Common myeloid progenitor, CD34-positive (primary cell): ENCODE measurements at regions not wholly inside any gene's neighbourhood (a gene's known extent, or its start where the extent isn't known, plus 50 kb on each side); places are given as distances from the start of the nearest gene placed in this dataset.
A peak's percentile ranks its signal among the peaks of the same experiment; 100 is the strongest.

Experiments
- CTCF ChIA-PET: fragments of 350-600 bp; sonication (Branson Sonifier 250); formaldehyde crosslinking; loops from one replicate; lab custom pipeline; 2021; ENCODE audit warnings: antibody characterized with exemption; lab: Charles Lee
- POLR2A ChIA-PET: fragments of 350-600 bp; sonication (Branson Sonifier 250); formaldehyde crosslinking; loops from one replicate; lab custom pipeline; 2021; ENCODE audit warnings: antibody characterized with exemption; lab: Charles Lee
- DNase-seq, 3 donors: peaks; one replicate each; pipeline versions ENCODE4 v3.0.0 to v3.0.0-alpha.2; 2013
- H3K27ac ChIP-seq, 2 experiments: 1 replicate in 1 of 2; 2 replicates in 1 of 2; pipeline ENCODE4 v1.7.0; 2013; ENCODE audit warnings: inconsistent platforms in 2 of 2, low read length in 2 of 2, mild to moderate bottlenecking in 2 of 2, low read depth in 1 of 2, moderate library complexity in 1 of 2; ENCODE audit not compliant: severe bottlenecking in 2 of 2, insufficient read depth in 1 of 2, poor library complexity in 1 of 2
- H3K27me3 ChIP-seq, 5 experiments: replicated peaks in 2 of 5; 1 replicate in 3 of 5; 2 replicates in 2 of 5; pipeline versions ENCODE4 v1.6.1 to v1.7.0; 2013; ENCODE audit warnings: low read length in 4 of 5, mild to moderate bottlenecking in 2 of 5, moderate library complexity in 2 of 5, inconsistent platforms in 1 of 5; ENCODE audit not compliant: insufficient read depth in 5 of 5, control insufficient read depth in 4 of 5
- H3K36me3 ChIP-seq, 4 experiments: 1 replicate in 2 of 4; 2 replicates in 2 of 4; pipeline versions ENCODE4 v1.6.1 to v1.7.0; 2013; ENCODE audit warnings: low read length in 3 of 4, control low read depth in 1 of 4, mild to moderate bottlenecking in 1 of 4; ENCODE audit not compliant: control insufficient read depth in 4 of 4, insufficient read depth in 4 of 4
- H3K4me1 ChIP-seq, 4 experiments: 1 replicate in 3 of 4; 2 replicates in 1 of 4; pipeline versions ENCODE4 v1.6.1 to v1.7.1; 2013; ENCODE audit warnings: low read length in 3 of 4, mild to moderate bottlenecking in 3 of 4, control low read depth in 1 of 4, inconsistent platforms in 1 of 4, moderate library complexity in 1 of 4; ENCODE audit not compliant: control insufficient read depth in 4 of 4, insufficient read depth in 4 of 4; ENCODE audit errors: control extremely low read depth in 1 of 4
- H3K4me3 ChIP-seq, 7 experiments: 1 replicate in 4 of 7; 2 replicates in 3 of 7; pipeline versions ENCODE4 v1.5.1 to v1.7.0; 2013; ENCODE audit warnings: mild to moderate bottlenecking in 7 of 7, low read length in 6 of 7, moderate library complexity in 6 of 7, inconsistent platforms in 2 of 7, low read depth in 2 of 7, control low read depth in 1 of 7; ENCODE audit not compliant: insufficient read depth in 4 of 7, control insufficient read depth in 1 of 7; ENCODE audit errors: extremely low read depth in 1 of 7
- H3K9me3 ChIP-seq, 5 experiments: 1 replicate in 4 of 5; 2 replicates in 1 of 5; pipeline versions ENCODE4 v1.6.1 to v1.7.1; 2013; ENCODE audit warnings: low read length in 4 of 5, mild to moderate bottlenecking in 2 of 5, inconsistent platforms in 1 of 5, low read depth in 1 of 5, moderate library complexity in 1 of 5; ENCODE audit not compliant: control insufficient read depth in 4 of 5, insufficient read depth in 2 of 5; ENCODE audit errors: control extremely low read depth in 1 of 5
- WGBS: methylation state at CpG from one replicate; pipeline ENCODE4 v1.1.5; 2013; ENCODE audit not compliant: insufficient coverage; 5-methylcytosine and 5-hydroxymethylcytosine counted together

GRCh38 chr3:13235079-13235478 is 161.8 kb upstream of the IQSEC1 start:
- POLR2A ChIA-PET: no interaction called here
- WGBS: 0% methylated on average over 4 of the region's 5 CpGs
- Histone ChIP-seq H3K27me3 (peaks cover 0 to 4% (median 0%) of the 10 kb centered on the region in 5 experiments), H3K36me3 (no peaks in the 10 kb centered on the region), H3K9me3 (no peaks in the 10 kb centered on the region), H3K4me3 (peak overlapping the region in 3 of 7 experiments; percentile 7 to 28 (median 26)), H3K27ac (no peak overlapping the region), H3K4me1 (peaks cover 2 to 28% (median 26%) of the 10 kb centered on the region in 4 experiments)
- CTCF ChIA-PET: no interaction called here
- peak; percentile 3 to 62 (median 41) for DNase-seq

DNA sequence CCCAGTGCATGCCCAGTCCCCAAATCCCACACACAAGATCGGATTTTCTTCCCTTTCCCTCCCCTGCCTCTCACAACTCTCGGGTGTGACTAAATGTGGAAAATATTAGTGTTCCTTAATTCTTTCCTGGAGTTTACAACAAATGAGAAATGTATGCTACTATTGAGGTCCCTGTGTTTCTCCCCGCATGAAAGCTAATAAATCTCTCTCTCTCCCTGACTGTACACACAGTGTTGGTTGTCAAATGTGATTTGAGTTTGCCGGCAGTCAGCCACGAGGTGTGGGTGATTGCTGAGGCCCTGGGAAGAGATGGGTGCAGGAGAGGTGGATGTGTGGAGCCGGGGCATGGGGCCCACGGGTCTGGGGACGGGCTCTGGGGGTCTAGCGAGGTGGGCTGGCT is 161.4 kb upstream of the IQSEC1 start:
- Histone ChIP-seq H3K27ac (no peak overlapping the region), H3K27me3 (peaks cover 0 to 4% (median 0%) of the 10 kb centered on the region in 5 experiments), H3K9me3 (no peaks in the 10 kb centered on the region), H3K4me1 (peaks cover 2 to 28% (median 26%) of the 10 kb centered on the region in 4 experiments), H3K36me3 (no peaks in the 10 kb centered on the region), H3K4me3 (peak overlapping the region in 3 of 7 experiments; percentile 7 to 42 (median 26))
- DNase-seq: peak in 1 of 3 donors; percentile 47
- POLR2A ChIA-PET: no interaction called here
- WGBS: 0% methylated on average over 1 of the region's 9 CpGs
- CTCF ChIA-PET: no interaction called here

DNA sequence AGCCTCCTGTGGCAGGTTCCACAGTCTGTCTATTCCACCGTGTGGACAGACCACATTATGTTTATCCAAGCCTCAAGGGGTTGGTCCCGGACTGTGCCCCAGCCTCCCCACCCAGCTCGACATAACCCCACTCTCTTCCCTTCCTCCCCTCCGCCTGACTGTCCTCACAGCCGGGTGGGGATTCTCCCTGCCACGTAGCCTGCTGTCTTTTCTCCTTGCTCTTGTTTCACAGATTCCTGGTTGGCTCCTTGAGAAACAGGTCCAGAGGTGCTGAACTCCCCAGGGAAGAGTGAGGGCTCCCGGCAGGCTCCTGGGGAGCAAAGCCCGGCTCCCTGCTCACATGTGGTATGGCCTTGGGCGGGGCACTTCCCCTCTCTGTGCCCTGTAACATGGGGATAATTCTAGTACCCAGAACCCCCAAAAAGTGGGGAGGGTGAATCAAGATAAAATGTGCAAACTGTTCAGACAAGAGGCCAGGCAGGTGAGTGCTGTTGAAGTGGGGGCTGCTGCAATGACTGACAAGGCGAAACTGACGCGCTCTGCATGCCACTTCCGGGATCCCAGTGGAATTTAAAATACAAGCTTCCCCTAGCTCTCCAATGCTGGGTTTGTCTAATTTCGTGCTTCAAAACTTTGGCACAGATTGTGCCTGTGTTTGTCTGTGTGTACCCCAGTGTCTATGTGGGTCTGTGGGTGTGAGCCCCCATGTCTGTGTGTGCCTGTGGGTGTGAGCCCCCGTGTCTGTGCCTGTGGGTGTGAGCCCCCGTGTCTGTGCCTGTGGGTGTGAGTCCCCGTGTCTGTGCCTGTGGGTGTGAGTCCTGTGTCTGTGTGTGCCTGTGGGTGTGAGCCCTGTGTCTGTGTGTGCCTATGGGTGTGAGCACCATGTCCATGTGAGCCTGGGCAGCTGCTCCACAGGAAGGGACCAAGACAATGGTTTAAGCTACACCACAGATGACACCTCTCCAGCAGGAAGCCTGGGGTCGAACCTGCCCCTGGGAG is 160.6 kb upstream of the IQSEC1 start:
- POLR2A ChIA-PET: interaction anchor here (0.7 kb wide), 1 partner anchor 9 kb away, joined by 3 read pairs; no protein-coding TSS in a partner anchor
- H3K4me1 ChIP-seq: peaks cover 2 to 28% (median 26%) of the 10 kb centered on the region in 4 experiments
- DNase-seq: peak in 1 of 3 donors; percentile 33
- no peak overlapping the region for H3K4me3 ChIP-seq
- H3K9me3 ChIP-seq: no peaks in the 10 kb centered on the region
- H3K36me3 ChIP-seq: no peaks in the 10 kb centered on the region
- no peak overlapping the region for H3K27ac ChIP-seq
- peaks cover 0 to 4% (median 0%) of the 10 kb centered on the region in 5 experiments for H3K27me3 ChIP-seq
- CTCF ChIA-PET: no interaction called here
- WGBS: 50% methylated on average over 17 of the region's 18 CpGs

GRCh38 chr3:13231781-13232666 is 158.8 kb upstream of the IQSEC1 start:
- H3K9me3 ChIP-seq: no peaks in the 10 kb centered on the region
- no peak overlapping the region for H3K27ac ChIP-seq
- 92% methylated on average over 16 of the region's 22 CpGs for WGBS
- peaks cover 2 to 39% (median 26%) of the 10 kb centered on the region in 4 experiments for H3K4me1 ChIP-seq
- DNase-seq: no peak
- no peak overlapping the region for H3K4me3 ChIP-seq
- peaks cover 0 to 4% (median 0%) of the 10 kb centered on the region in 5 experiments for H3K27me3 ChIP-seq
- ChIA-PET CTCF (interaction anchor here (1.5 kb wide), 2 partner anchors 10 to 14 kb away, joined by 4 read pairs; no protein-coding TSS in a partner anchor), POLR2A (no interaction called here)
- no peaks in the 10 kb centered on the region for H3K36me3 ChIP-seq

- CTCF ChIA-PET: interaction anchor here (0.6 to 1.5 kb wide), 6 partner anchors 12 to 234 kb away, joined by 3 to 6 read pairs (median 4); no protein-coding TSS in a partner anchor
- Histone ChIP-seq H3K27me3 (peaks cover 0 to 4% (median 0%) of the 10 kb centered on the region in 5 experiments), H3K4me3 (no peak overlapping the region), H3K27ac (no peak overlapping the region), H3K4me1 (peaks cover under 1 to 22% (median 10%) of the 10 kb centered on the region in 4 experiments), H3K9me3 (no peaks in the 10 kb centered on the region), H3K36me3 (no peaks in the 10 kb centered on the region)
- POLR2A ChIA-PET: no interaction called here
- DNase-seq: no peak
- 97% methylated on average over 6 of the region's 8 CpGs for WGBS
Observed at GRCh38 chr3:13229273-13229949, 156.2 kb upstream of the IQSEC1 start.

DNA sequence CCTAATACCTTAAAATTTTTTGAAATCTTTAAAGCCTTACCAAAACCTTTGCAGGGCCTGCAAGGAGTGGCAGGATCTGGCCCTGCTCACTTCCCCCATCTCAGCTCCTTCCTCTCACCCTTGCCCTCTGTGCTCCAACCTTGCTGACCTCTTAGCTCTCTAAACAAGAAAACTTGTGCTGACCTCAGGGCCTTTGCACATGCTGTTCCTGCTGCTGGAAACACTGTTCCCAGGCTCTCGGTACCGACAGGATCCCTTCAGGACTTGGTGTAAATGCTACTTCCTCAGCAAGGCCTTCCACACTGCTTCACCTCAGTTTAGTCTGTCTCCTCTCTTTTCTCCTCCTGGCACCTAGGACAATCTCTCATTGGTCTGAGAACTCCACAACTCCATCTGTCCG is 155.4 kb upstream of the IQSEC1 start:
- ChIA-PET CTCF (no interaction called here), POLR2A (no interaction called here)
- Histone ChIP-seq H3K9me3 (no peaks in the 10 kb centered on the region), H3K27me3 (peaks cover 0 to 4% (median 0%) of the 10 kb centered on the region in 5 experiments), H3K36me3 (no peaks in the 10 kb centered on the region), H3K4me3 (no peak overlapping the region), H3K4me1 (peaks cover 0 to 22% (median 2%) of the 10 kb centered on the region in 4 experiments), H3K27ac (no peak overlapping the region)
- no peak for DNase-seq
- 100% methylated on average over 3 of the region's 3 CpGs for whole genome bisulfite sequencing
